ENCODE measurements at regions not wholly inside any gene's neighbourhood (a gene's known extent, or its start where the extent isn't known, plus 50 kb on each side); places are given as distances from the start of the nearest gene placed in this dataset.

GRCh38 chr11:92387859-92388258 is 163.2 kb downstream of the FAT3 start:
- DNase-seq, result no peak

DNA sequence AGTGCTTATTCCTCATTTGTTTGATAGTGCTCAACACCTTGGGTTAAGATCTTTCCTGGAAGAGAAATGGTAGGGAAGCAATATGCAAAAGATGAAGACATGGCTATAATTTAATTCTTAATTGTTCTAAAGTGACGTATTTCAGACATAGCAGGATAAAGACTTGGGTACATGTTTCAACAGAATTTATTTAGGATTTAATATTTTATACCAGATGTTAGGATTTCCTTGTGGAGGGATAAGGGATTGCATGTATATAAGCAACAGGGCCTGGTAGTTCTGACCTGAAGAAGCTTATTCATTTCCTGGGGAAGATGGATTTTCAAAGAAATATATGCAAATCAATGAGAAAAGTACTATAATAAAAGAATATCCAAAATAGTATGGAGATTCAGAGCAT is 163.8 kb downstream of the FAT3 start:
- DNase-seq, result no peak

DNA sequence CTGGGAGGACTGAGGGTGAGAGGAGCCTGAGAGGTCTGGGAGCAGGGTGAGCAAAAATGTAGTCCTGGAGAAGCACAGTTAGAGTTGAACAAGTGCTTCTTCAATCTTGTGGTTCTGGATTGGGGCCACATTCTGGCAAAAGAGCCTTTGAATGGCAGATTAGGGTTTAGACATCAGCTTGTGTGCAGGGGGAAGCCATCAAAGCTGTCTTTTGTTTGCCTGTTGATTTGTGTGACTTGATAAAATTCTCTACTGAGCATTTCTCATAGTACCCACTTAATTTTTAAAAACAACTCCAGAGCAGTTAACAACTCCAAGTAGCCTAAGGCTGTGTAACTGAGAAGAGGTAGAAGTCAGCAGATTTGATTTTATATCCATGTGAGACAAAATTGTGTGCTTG is 166.2 kb downstream of the FAT3 start:
- DNase-seq, result no peak

DNA sequence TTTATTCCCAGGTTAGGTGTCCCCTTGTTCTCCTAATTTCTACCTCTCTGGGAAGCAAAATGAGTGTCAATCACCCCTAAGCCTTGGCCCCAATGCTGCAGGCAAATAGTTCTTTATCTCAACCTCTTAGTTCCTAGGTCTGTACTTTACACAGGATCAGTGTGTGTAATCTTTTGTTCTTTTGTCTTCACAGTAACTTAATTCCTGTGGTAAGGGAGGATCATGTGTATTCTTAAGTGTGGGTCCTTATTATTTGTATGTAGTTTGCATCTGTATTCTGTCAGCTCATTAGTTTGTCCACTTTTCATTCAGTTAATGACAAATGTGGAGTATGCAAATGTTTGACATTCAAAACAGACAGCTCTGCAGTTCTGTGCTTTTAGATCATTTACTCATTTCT is 166.7 kb downstream of the FAT3 start:
- no peak for DNase-seq

GRCh38 chr11:92391808-92392207 is 167.2 kb downstream of the FAT3 start:
- DNase-seq, result no peak

- DNase-seq, result no peak
Measured at GRCh38 chr11:92393218-92393617, 168.6 kb downstream of the FAT3 start.

DNA sequence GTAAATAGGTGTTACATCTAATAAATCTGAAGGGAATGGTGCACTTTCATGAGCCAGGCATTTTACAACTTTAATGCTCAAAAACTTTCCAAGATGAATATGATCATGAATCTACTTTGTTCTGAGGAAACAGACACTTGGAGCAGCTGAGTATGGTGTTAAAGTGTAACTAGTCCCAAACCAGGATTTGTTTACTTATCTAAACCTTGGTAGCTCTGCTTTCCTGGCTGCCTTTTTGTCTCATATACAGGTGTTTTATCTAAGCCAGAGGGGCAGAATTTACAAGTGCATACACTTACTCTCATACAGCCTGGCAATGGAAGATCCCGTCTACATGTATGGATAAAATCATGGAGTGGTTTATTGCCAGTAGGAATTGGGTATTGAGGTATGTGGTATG is 171.5 kb downstream of the FAT3 start:
- no peak for DNase-seq

- DNase-seq, result no peak
Measured at GRCh38 chr11:92397221-92397755, 172.7 kb downstream of the FAT3 start.

DNA sequence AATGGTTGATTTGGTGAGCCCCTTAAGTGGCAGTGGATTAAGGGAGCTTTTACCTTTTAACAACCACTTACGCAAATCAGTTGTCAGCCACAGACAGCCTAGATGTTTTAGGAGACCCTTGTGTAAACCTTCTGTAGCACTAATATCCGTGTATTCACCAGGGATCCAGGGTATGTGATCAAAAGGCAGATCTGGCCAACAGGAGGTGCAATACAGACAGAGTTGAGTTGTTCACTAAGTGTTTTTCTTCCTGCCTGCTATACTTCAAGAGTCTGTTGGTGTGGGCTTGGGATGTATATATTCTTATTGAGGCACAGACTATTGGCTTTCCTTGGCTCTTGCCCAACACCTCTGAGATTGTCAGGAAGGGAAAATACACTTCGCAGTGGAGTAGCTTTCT is 175.1 kb downstream of the FAT3 start:
- DNase-seq, result no peak

- DNase-seq, result no peak
Measured at GRCh38 chr11:92401520-92401919, 176.9 kb downstream of the FAT3 start.

- DNase-seq, result no peak
Measured at GRCh38 chr11:92406472-92406871, 181.9 kb downstream of the FAT3 start.

- DNase-seq, result no peak
Measured at GRCh38 chr11:92409355-92409754, 184.7 kb downstream of the FAT3 start.

- DNase-seq, result no peak
Measured at GRCh38 chr11:92409956-92410355, 185.3 kb downstream of the FAT3 start.

DNA sequence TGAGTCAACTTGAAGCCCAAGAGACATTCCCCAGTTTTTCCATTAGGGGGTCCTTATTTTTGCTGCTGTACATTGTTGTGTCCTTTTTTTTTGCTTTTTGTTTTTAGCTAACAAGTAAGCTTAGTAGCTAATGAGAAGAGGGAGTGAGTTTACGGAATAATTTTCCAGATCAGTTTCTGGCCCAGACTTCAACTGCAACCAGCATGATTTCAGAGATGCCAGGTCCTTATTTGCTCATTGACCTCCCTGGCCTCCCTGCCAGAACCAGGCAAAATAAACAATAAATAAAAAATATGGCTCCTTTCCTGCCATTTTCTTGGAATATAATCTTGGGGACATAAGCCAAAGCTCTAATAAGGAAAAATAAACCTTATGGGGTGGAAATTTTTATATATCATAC is 185.9 kb downstream of the FAT3 start:
- DNase-seq, result no peak

DNA sequence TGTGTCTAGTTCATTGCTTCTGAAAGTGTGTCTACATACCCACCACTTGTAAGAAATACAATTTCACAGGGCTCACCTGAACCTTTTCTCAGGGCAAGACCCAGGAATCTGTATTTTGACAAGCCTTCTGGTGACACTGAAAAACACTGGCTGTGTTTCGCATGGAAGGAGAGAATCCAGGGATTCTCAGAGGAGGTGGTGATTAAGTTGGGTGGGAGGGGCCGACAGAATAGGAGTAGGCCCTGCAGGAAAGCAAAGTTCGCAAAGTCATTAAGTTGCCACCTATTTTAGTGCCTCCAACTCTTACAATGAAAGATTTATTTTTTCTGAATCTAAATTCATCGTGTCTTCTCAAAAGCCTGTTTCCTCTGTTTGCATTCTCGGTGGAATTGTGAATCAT is 186.8 kb downstream of the FAT3 start:
- DNase-seq, result no peak

- no peak for DNase-seq
Measured at GRCh38 chr11:92413757-92414513, 189.3 kb downstream of the FAT3 start.

DNA sequence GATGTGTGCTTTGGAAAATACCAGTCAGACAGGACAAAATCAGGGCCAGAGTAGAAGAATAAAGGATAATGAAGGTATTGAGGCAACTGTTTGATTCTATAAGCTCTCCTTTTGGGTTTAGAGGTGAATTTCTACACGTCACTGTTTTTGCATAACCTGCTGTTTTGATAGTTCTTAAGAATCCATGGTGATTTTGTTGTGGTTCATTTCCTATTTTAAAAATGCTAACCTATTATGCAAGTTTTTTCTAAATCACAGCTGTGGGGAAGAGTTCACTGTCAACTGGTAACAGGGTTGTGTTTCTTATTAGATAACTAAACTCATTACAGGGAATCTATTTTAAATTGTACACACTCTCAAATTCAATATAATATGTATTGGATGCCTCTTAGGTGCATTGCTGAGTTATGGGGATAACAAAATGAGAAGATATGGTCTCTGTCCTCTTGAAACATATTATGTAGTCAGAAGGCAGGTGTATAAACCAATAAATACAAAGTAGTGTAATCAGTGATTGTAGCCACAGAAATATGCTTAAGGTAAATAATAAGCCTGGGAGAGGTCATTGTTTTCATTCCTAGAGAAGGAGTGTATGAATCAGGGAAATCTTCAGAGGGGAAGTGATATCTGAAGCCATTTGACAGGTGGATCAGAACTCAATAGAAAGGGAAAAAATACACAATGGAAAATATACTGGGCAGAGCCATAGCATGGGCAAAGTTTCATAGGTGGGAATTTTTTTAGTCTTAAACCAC is 192.5 kb downstream of the FAT3 start:
- no peak for DNase-seq

DNA sequence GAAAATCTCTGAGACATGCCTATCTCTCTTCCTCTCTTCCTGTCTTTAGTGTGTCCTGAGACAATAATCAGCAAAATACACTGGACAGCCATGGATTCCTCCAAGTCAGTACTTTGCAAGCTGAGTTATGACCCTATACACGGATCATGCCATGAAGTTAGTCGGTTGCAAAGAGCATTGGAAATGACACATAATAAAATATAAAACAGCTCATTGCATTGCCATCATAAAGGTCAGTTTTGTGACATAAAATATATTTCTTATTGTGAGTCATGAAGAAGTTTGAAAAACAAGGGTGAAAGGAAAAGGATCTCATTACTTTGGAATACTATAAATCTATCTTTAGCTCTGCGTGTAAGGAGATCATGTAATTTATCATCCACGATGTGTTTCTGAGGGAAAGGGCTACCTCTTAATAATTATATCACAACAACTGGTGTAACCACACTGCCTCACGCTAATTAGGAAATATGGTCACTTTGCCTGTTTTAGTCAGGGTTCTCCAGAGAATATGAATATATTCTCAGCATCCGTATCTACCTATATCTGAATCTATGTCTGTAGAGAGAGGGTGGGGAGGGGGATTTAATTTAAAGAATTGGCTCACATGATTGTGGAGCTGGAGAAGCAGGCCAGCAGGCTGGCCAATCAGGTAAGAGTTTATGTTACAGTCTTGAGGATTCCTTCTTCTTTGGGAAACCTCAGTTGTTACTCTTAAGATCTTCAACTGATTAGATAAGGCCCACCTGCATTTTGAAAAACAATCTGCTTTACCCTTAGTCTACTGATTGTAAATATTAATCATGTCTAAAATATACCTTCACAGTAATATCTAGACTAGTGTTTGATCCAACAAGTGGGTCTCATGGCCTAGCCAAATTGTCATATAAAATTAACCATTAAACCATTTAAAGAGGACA is 198.8 kb downstream of the FAT3 start:
- DNase-seq, result no peak

GRCh38 chr11:92424281-92424680 is 199.7 kb downstream of the FAT3 start:
- no peak for DNase-seq

GRCh38 chr11:92425127-92425526 is 200.5 kb downstream of the FAT3 start:
- no peak for DNase-seq

DNA sequence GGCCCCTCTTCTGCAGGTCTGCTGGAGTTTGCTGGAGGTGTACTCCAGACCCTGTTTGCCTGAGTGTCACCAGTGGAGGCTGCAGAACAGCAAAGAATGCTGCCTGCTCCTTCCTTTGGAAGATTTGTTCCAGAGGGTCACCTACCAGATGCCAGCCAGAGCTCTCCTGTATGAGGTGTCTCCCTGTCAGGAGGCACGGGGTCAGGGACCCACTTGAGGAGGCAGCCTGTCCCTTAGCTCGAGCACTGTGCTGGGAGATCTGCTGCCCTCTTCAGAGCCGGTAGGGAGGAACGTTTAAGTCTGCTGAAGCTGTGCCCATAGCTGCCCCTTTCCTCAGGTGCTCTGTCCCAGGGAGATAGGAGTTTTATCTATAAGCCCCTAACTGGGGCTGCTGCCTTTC is 207.9 kb downstream of the FAT3 start:
- DNase-seq, result no peak

DNA sequence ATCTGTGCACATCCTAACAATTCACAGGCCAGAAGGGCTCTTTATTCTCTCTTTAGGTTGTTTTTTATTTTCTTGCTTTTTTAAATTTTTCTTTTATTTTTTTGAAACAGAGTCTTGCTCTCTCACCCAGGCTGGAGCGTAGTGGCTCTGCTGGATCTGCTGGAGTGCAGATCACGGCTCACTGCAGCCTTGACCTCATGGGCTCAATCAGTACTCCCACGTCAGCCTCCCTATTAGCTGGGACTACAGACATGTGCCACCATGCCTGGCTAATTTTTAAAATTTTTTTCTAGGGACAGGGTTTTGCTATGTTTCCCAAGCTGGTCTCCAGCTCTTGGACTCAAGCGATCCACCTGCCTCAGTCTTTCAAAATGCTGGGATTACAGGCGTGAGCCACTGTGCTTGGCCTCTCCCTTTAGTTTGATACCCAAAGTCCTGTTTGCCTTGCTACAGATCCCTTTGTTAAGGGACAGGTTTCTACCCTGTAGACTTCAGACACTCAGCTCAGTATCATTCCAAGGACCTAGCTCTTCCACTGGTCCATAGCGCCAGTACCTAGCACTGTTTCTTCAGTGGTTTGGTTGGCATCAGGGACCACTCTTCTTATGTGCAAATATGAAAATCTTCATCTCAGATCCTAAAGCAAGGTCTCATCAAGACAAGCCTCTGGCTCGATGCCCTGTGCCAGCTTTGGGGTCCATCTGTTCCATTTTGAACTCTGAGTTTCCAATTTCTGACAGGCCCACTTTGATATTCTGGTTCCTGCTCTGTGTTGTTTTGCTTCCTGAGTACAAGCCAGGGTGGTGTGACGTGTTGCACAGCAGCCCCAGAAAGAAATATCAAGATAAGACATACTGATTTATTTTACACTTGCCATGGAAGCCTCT is 211.7 kb downstream of the FAT3 start:
- DNase-seq, result no peak

Data from NCI-H1417 treated with DMSO at 0.1 percent for 48 hours (cell line).